Tibial artery (tissue), 4 donors: ENCODE measurements at regions not wholly inside any gene's neighbourhood (a gene's known extent, or its start where the extent isn't known, plus 50 kb on each side); places are given as distances from the start of the nearest gene placed in this dataset.

Experiments
- DNase-seq, 2 donors: peaks; one replicate each; pipeline ENCODE4 v3.0.0-alpha.2; 2019
- H3K27ac ChIP-seq, 2 donors: fragments of 200-600 bp; sonication (generic) in 1 of 2; 1 replicate in 1 of 2; 2 replicates in 1 of 2; pipeline ENCODE4 v1.5.1; 2018 to 2019; ENCODE audit warnings: mild to moderate bottlenecking in 1 of 2
- H3K27me3 ChIP-seq, 2 donors: fragments of 200-600 bp; sonication (generic) in 1 of 2; one replicate each; pipeline versions ENCODE4 v1.5.1 to v1.6.0; 2016 to 2019
- H3K36me3 ChIP-seq, 3 donors: fragments of 200-600 bp; sonication (generic) in 2 of 3; one replicate each; pipeline ENCODE4 v1.5.1; 2016 to 2019; ENCODE audit warnings: mild to moderate bottlenecking in 2 of 3
- H3K4me1 ChIP-seq, 4 donors: fragments of 200-600 bp; sonication (generic) in 2 of 4; 1 replicate in 3 of 4; 2 replicates in 1 of 4; pipeline ENCODE4 v1.5.1; 2016 to 2019
- H3K4me3 ChIP-seq, 2 donors: fragments of 200-600 bp; sonication (generic) in 1 of 2; 1 replicate in 1 of 2; 2 replicates in 1 of 2; pipeline ENCODE4 v1.5.1; 2018 to 2019; ENCODE audit warnings: mild to moderate bottlenecking in 2 of 2
- H3K9me3 ChIP-seq, 3 donors: fragments of 200-600 bp; sonication (generic) in 1 of 3; one replicate each; pipeline ENCODE4 v1.5.1; 2016 to 2019
- intact Hi-C: fragments of 100-400 bp; cut with DNase I; formaldehyde crosslinking; loops from one replicate; pipeline ENCODE4 v1.15.0; 2023; ENCODE audit warnings: low total_unique reads
- TF ChIP-seq, protein P1 (sequence below), 2 experiments: fragments of 200-600 bp in 1 of 2; fragments of 450-650 bp in 1 of 2; IDR thresholded peaks; one replicate each; pipeline ENCODE4 v1.5.1; 2017 to 2019; ENCODE audit warnings: antibody characterized with exemption in 2 of 2, mild to moderate bottlenecking in 1 of 2, moderate library complexity in 1 of 2

DNA sequence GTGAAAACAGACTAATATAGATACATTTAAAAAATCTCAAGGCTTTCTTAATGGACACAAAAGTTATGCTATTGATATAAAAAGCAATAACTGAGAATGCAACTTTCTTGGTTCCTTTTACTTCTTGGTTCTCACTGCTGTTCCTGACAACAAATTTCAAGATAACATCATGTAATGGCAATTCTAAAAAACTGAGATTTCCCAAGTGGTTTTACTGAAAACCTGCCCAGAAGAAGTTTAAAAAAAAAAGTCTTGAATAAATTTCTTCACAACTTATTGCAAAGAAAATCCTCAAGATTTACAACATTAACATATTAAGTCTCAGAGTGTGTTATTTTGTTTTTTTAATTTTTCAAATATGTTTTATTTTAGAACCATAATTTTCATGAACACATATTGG, 302.8 kb upstream of the COX7C start:
- TF ChIP-seq, protein P1, sequence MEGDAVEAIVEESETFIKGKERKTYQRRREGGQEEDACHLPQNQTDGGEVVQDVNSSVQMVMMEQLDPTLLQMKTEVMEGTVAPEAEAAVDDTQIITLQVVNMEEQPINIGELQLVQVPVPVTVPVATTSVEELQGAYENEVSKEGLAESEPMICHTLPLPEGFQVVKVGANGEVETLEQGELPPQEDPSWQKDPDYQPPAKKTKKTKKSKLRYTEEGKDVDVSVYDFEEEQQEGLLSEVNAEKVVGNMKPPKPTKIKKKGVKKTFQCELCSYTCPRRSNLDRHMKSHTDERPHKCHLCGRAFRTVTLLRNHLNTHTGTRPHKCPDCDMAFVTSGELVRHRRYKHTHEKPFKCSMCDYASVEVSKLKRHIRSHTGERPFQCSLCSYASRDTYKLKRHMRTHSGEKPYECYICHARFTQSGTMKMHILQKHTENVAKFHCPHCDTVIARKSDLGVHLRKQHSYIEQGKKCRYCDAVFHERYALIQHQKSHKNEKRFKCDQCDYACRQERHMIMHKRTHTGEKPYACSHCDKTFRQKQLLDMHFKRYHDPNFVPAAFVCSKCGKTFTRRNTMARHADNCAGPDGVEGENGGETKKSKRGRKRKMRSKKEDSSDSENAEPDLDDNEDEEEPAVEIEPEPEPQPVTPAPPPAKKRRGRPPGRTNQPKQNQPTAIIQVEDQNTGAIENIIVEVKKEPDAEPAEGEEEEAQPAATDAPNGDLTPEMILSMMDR (IDR thresholded peaks at IDR 0.05), result no peak
- H3K4me3 ChIP-seq, result no peak overlapping the region
- no peak for DNase-seq
- no peaks in the 10 kb centered on the region for H3K27me3 ChIP-seq
- no peaks in the 10 kb centered on the region for H3K4me1 ChIP-seq
- H3K27ac ChIP-seq, result no peak overlapping the region
- intact Hi-C loops, result no loop called here
- H3K36me3 ChIP-seq, result no peaks in the 10 kb centered on the region
- H3K9me3 ChIP-seq, result no peaks in the 10 kb centered on the region

DNA sequence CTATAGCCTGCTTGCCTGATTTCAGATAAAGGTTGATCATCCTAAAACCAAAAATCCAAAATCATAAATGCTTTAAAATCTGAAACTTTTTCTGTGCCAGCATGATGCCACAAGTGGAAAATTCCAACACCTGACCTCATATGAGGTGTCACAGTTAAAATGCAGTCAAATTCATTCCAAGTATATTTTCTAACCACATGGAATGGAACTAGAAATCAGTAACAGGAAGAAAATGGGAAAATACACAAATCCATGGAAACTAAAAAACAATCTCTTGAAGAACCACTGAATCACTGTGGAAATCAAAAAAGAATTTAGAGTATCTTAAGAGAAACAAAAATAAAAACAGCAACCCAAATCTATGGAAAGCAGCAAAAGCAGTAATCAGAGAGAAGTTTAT, 297.5 kb upstream of the COX7C start:
- H3K4me1 ChIP-seq, result no peaks in the 10 kb centered on the region
- H3K4me3 ChIP-seq, result no peak overlapping the region
- DNase-seq, result no peak
- H3K9me3 ChIP-seq, result no peaks in the 10 kb centered on the region
- intact Hi-C loops, result no loop called here
- no peaks in the 10 kb centered on the region for H3K36me3 ChIP-seq
- no peaks in the 10 kb centered on the region for H3K27me3 ChIP-seq
- no peak overlapping the region for H3K27ac ChIP-seq
- TF ChIP-seq, protein P1 (IDR thresholded peaks at IDR 0.05), result no peak

DNA sequence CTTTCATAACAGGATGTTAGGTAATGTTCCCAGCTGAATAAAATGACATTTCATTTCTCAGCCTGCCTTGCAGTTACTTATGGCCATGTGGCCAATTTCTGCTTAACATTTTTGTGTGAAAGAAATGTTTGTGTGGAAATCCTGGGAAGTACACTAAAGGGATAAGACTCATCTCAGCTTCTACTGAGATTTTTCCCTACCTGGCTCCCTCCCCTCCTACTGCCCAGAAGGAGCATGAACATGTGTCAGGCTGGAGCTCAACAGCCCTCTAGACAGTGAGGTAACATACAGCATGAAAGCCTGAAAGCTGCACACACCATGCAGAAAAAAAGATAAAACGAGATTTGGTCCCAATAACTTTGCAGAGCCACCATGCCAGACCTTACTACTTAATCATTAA, 288.4 kb upstream of the COX7C start:
- TF ChIP-seq, protein P1 (IDR thresholded peaks at IDR 0.05), result no peak
- Histone ChIP-seq H3K27ac (no peak overlapping the region), H3K9me3 (peaks cover 0 to 2% (median 0%) of the 10 kb centered on the region in 3 donors), H3K4me1 (no peaks in the 10 kb centered on the region), H3K27me3 (no peaks in the 10 kb centered on the region), H3K4me3 (no peak overlapping the region), H3K36me3 (no peaks in the 10 kb centered on the region)
- DNase-seq, result no peak
- intact Hi-C loops, result no loop called here

DNA sequence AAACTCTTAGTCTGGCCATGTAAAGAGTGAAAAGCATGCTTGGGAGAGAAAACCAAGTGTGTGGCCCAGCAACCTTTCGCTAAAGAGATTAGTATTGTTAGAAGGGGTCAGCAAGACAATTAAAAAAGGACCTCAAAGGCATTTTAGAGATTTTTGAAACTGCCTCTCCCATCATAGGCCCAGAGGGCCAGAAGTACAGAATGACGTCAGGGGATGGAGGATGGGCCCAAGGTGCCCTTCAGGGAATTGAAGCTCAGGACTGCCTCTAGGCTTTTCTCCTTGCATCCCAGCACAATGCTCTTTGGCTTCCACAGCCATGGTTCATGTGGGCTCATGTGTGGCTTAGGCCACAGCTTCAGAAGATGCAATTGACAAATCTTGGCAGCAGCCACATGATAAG, 287.0 kb upstream of the COX7C start:
- no peak for DNase-seq
- no peak overlapping the region for H3K27ac ChIP-seq
- no peaks in the 10 kb centered on the region for H3K27me3 ChIP-seq
- TF ChIP-seq, protein P1 (IDR thresholded peaks at IDR 0.05), result no peak
- H3K4me1 ChIP-seq, result no peaks in the 10 kb centered on the region
- H3K4me3 ChIP-seq, result no peak overlapping the region
- H3K9me3 ChIP-seq, result peaks cover 0 to 2% (median 0%) of the 10 kb centered on the region in 3 donors
- H3K36me3 ChIP-seq, result no peaks in the 10 kb centered on the region
- intact Hi-C loops, result no loop called here

DNA sequence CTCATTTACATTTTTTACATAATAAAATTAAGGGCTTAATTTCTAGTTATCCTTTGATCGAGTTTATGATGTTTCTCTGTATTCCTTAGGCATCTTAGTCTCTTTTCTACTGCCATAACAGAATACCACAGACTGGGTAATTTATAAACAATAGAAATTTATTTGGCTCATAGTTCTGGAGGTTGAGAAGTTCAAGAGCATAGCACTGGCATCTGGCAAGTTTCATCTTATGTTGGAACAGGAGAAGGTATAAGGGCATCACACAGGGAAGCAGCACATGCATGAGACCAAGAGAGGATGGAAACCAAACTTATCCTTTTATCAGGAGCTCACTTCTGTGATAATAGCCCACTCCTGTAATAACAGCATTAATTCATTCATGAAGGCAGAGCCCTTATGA, 284.9 kb upstream of the COX7C start:
- H3K9me3 ChIP-seq, result peaks cover 0 to 2% (median 0%) of the 10 kb centered on the region in 3 donors
- no peak for DNase-seq
- no peaks in the 10 kb centered on the region for H3K4me1 ChIP-seq
- H3K4me3 ChIP-seq, result no peak overlapping the region
- TF ChIP-seq, protein P1 (IDR thresholded peaks at IDR 0.05), result no peak
- H3K36me3 ChIP-seq, result no peaks in the 10 kb centered on the region
- H3K27me3 ChIP-seq, result no peaks in the 10 kb centered on the region
- intact Hi-C loops, result no loop called here
- H3K27ac ChIP-seq, result no peak overlapping the region
